ENCODE measurements at regions not wholly inside any gene's neighbourhood (a gene's known extent, or its start where the extent isn't known, plus 50 kb on each side); places are given as distances from the start of the nearest gene placed in this dataset.
"Not testable (repeated sequence)": the region's sequence is repeated elsewhere in the genome, so short reads cannot be mapped to it uniquely, and the experiment has no call there.

DNA sequence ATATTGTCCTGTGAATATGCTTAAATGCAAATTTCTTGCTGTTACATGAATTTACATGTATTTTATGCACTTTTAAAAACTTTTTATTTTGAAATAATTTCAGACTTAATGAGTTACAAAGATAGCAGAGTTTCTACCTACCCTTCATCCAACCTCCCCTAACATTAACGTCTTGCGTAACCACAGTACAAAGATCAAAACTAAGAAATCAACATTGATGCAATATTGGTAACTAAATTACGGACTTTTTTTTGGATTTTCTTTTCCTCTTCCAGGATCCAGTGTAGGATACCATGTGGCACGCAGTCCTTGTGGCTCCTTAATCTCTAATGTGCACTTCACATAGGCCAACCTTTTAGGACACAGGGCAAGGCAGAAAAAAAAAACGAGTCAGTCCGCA is 124.9 kb downstream of the ABCC12 start:
- no peak overlapping the region for H3K9ac ChIP-seq (ENCODE audit: low read length)
- 0 out of 2 replicates have a peak, but pooled peaks cover 3% of the 10 kb centered on the region for H3K9me3 ChIP-seq (ENCODE audit: control insufficient read depth, insufficient read depth, low read depth, low read length)
- H3K4me3 ChIP-seq (ENCODE audit: low read depth, low read length): no peak overlapping the region
- H3K27me3 ChIP-seq (ENCODE audit: control insufficient read depth, insufficient read depth, low read length): no peaks in the 10 kb centered on the region
- H3K27ac ChIP-seq (ENCODE audit: low read depth, low read length): no peak overlapping the region
- H3K4me1 ChIP-seq (ENCODE audit: control insufficient read depth, insufficient read depth, low read length): peaks cover 3% of the 10 kb centered on the region; the same call in 1 of the 2 replicates
- no peaks in the 10 kb centered on the region for H3K36me3 ChIP-seq (ENCODE audit: control insufficient read depth, insufficient read depth, low read length)

DNA sequence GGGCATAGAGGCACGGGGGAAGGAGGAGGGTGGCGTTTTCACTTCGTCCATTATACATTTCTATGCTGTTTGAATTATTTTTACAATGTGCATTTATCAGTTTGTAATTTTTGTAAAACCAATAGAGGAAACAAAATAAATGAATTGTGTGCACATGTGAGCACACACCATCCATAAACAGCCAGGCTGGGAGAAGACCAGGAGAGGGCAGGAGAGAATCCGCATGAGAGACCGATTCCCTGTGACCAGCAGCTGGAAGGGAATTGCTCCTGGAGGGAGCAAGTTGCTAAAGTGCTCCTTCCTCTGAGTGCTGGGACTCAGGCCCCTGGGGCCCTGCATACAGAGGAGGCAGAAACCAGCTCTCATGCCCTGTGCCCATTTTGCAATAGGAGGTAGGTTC is 126.0 kb downstream of the ABCC12 start:
- 0 out of 2 replicates have a peak, but pooled peaks cover 3% of the 10 kb centered on the region for H3K9me3 ChIP-seq (ENCODE audit: control insufficient read depth, insufficient read depth, low read depth, low read length)
- peaks cover 3% of the 10 kb centered on the region; the same call in 1 of the 2 replicates for H3K4me1 ChIP-seq (ENCODE audit: control insufficient read depth, insufficient read depth, low read length)
- H3K36me3 ChIP-seq (ENCODE audit: control insufficient read depth, insufficient read depth, low read length): no peaks in the 10 kb centered on the region
- H3K9ac ChIP-seq (ENCODE audit: low read length): no peak overlapping the region
- no peaks in the 10 kb centered on the region for H3K27me3 ChIP-seq (ENCODE audit: control insufficient read depth, insufficient read depth, low read length)
- H3K4me3 ChIP-seq (ENCODE audit: low read depth, low read length): no peak overlapping the region
- no peak overlapping the region for H3K27ac ChIP-seq (ENCODE audit: low read depth, low read length)

- Histone ChIP-seq H3K27me3 (ENCODE audit: control insufficient read depth, insufficient read depth, low read length) (no peaks in the 10 kb centered on the region), H3K9me3 (ENCODE audit: control insufficient read depth, insufficient read depth, low read depth, low read length) (no peaks in the 10 kb centered on the region), H3K4me3 (ENCODE audit: low read depth, low read length) (no peak overlapping the region), H3K4me1 (ENCODE audit: control insufficient read depth, insufficient read depth, low read length) (peaks cover 9% of the 10 kb centered on the region), H3K27ac (ENCODE audit: low read depth, low read length) (no peak overlapping the region), H3K9ac (ENCODE audit: low read length) (no peak overlapping the region), H3K36me3 (ENCODE audit: control insufficient read depth, insufficient read depth, low read length) (no peaks in the 10 kb centered on the region)
Observed at GRCh38 chr16:48025359-48025758, 130.4 kb downstream of the ABCC12 start.

DNA sequence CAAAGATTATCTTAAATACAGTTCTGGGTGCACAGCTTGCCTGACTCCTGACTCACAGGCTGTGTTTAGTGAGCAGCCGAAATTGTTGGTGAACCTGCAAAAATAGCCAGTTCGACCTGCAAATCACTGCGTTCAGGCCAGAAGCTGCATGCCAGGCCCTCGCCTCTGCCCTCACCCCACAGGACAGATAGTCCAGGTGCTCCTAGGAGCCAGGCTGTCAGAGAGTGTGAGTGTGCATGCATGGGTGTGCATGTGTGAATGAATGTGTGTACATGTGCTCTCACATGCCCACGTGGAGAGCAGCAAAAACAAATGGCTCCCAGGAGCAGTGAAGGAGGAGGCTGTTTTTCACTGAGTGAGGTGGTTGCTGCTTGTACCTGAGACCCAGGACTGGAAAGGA is 131.8 kb downstream of the ABCC12 start:
- Histone ChIP-seq H3K36me3 (ENCODE audit: control insufficient read depth, insufficient read depth, low read length) (no peaks in the 10 kb centered on the region), H3K9ac (ENCODE audit: low read length) (no peak overlapping the region), H3K27ac (ENCODE audit: low read depth, low read length) (no peak overlapping the region), H3K9me3 (ENCODE audit: control insufficient read depth, insufficient read depth, low read depth, low read length) (no peaks in the 10 kb centered on the region), H3K27me3 (ENCODE audit: control insufficient read depth, insufficient read depth, low read length) (no peaks in the 10 kb centered on the region), H3K4me3 (ENCODE audit: low read depth, low read length) (no peak overlapping the region), H3K4me1 (ENCODE audit: control insufficient read depth, insufficient read depth, low read length) (peaks cover 9% of the 10 kb centered on the region)

DNA sequence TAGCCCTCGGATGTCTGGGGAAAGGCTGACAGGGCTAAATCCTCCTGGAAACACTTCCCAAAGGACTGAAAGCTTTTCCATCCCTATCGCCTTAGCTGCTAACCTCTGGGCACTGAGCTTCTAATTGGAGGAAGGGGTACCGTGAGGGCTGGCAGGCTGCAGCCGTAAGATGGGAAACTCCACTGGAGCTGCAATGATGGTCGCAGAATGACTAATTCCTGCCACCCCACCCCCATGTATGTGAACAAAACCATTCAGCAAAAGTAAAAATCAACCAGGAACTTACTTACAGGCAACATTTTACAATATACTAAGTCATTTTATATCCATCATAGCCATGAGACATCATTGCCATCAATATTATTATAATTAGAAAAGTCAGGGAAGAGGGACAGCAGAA is 133.3 kb downstream of the ABCC12 start:
- H3K9ac ChIP-seq (ENCODE audit: low read length): no peak overlapping the region
- H3K4me1 ChIP-seq (ENCODE audit: control insufficient read depth, insufficient read depth, low read length): peaks cover 9% of the 10 kb centered on the region
- H3K9me3 ChIP-seq (ENCODE audit: control insufficient read depth, insufficient read depth, low read depth, low read length): no peaks in the 10 kb centered on the region
- no peaks in the 10 kb centered on the region for H3K27me3 ChIP-seq (ENCODE audit: control insufficient read depth, insufficient read depth, low read length)
- H3K4me3 ChIP-seq (ENCODE audit: low read depth, low read length): no peak overlapping the region
- no peaks in the 10 kb centered on the region for H3K36me3 ChIP-seq (ENCODE audit: control insufficient read depth, insufficient read depth, low read length)
- H3K27ac ChIP-seq (ENCODE audit: low read depth, low read length): no peak overlapping the region

DNA sequence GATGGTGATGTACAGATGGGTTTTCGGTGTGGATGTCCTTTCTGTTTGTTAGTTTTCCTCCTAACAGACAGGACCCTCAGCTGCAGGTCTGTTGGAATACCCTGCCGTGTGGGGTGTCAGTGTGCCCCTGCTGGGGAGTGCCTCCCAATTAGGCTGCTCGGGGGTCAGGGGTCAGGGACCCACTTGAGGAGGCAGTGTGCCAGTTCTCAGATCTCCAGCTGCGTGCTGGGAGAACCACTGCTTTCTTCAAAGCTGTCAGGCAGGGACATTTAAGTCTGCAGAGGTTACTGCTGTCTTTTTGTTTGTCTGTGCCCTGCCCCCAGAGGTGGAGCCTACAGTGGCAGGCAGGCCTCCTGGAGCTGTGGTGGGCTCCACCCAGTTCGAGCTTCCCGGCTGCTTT is 135.2 kb downstream of the ABCC12 start:
- not testable (repeated sequence) for H3K4me1 ChIP-seq (ENCODE audit: control insufficient read depth, insufficient read depth, low read length); H3K9me3 ChIP-seq (ENCODE audit: control insufficient read depth, insufficient read depth, low read depth, low read length); H3K36me3 ChIP-seq (ENCODE audit: control insufficient read depth, insufficient read depth, low read length); H3K27me3 ChIP-seq (ENCODE audit: control insufficient read depth, insufficient read depth, low read length); H3K27ac ChIP-seq (ENCODE audit: low read depth, low read length); H3K9ac ChIP-seq (ENCODE audit: low read length); H3K4me3 ChIP-seq (ENCODE audit: low read depth, low read length)

DNA sequence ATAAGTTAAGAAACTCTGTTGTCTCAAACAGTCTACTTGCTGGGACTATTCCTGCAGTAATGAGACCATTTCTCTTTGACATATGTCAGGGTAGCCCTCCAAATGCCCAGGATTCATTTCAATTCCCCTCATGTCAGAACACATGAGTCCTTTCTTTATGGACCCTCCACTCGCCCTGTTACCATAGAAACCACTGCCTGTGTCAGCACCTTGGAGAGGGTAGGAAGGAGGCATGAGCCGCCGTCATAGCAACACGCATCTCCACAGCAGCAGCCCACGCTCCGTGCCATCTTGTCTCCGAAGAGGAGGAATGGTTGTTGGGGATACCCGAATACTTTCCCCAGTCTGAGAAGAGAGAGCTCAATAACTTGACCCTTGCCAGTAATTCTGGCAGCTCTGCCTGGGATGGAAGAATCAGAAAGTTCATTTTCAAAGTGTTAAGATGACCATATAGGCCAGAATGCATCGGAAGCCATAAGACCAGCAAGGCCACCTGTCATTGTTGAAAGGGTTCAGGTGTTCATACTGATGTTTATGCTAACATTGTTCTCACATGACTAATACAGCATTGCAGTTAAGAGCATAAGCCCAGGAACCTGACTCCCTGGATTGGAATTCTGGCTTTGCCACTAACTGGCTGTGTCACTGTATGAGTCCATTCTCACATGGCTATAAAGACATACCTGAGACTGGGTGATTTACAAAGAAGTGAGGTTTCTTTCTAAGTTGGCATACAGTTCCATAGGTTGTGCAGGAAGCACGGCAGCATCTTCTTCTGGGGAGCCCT is 141.3 kb downstream of the ABCC12 start:
- no peaks in the 10 kb centered on the region for H3K36me3 ChIP-seq (ENCODE audit: control insufficient read depth, insufficient read depth, low read length)
- peaks cover 5% of the 10 kb centered on the region; the same call in 1 of the 2 replicates for H3K9me3 ChIP-seq (ENCODE audit: control insufficient read depth, insufficient read depth, low read depth, low read length)
- no peak overlapping the region for H3K9ac ChIP-seq (ENCODE audit: low read length)
- H3K27me3 ChIP-seq (ENCODE audit: control insufficient read depth, insufficient read depth, low read length): no peaks in the 10 kb centered on the region
- no peak overlapping the region for H3K27ac ChIP-seq (ENCODE audit: low read depth, low read length)
- no peaks in the 10 kb centered on the region for H3K4me1 ChIP-seq (ENCODE audit: control insufficient read depth, insufficient read depth, low read length)
- no peak overlapping the region for H3K4me3 ChIP-seq (ENCODE audit: low read depth, low read length)

DNA sequence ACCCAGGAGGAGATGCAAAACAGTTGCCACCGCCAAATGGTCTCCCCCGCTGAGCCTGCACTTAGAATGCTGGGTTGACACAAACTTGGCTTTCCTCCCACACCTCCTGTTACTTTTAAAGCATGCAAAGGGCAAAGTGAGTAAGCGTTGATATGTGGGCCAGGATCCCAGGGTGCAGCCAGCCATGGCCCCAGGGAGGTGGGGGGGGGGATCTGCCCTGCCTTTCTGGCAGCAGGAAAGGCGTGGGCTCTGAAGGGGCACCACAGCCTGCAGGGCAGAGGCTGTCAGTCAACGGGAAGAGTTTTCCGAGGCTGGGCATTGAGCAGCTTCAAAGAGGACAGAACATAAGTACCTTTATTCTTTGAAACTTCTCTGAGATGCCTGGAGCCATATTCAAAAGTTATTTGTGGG is 142.3 kb downstream of the ABCC12 start:
- Histone ChIP-seq H3K27ac (ENCODE audit: low read depth, low read length) (no peak overlapping the region), H3K27me3 (ENCODE audit: control insufficient read depth, insufficient read depth, low read length) (no peaks in the 10 kb centered on the region), H3K9me3 (ENCODE audit: control insufficient read depth, insufficient read depth, low read depth, low read length) (peaks cover 5% of the 10 kb centered on the region; the same call in 1 of the 2 replicates), H3K4me1 (ENCODE audit: control insufficient read depth, insufficient read depth, low read length) (no peaks in the 10 kb centered on the region), H3K36me3 (ENCODE audit: control insufficient read depth, insufficient read depth, low read length) (no peaks in the 10 kb centered on the region), H3K4me3 (ENCODE audit: low read depth, low read length) (no peak overlapping the region), H3K9ac (ENCODE audit: low read length) (no peak overlapping the region)

- H3K9me3 ChIP-seq (ENCODE audit: control insufficient read depth, insufficient read depth, low read depth, low read length): peaks cover 5% of the 10 kb centered on the region; the same call in 1 of the 2 replicates
- no peaks in the 10 kb centered on the region for H3K4me1 ChIP-seq (ENCODE audit: control insufficient read depth, insufficient read depth, low read length)
- H3K9ac ChIP-seq (ENCODE audit: low read length): no peak overlapping the region
- H3K27me3 ChIP-seq (ENCODE audit: control insufficient read depth, insufficient read depth, low read length): no peaks in the 10 kb centered on the region
- H3K4me3 ChIP-seq (ENCODE audit: low read depth, low read length): no peak overlapping the region
- no peaks in the 10 kb centered on the region for H3K36me3 ChIP-seq (ENCODE audit: control insufficient read depth, insufficient read depth, low read length)
- no peak overlapping the region for H3K27ac ChIP-seq (ENCODE audit: low read depth, low read length)
Observed at GRCh38 chr16:48011878-48012658, 143.7 kb downstream of the ABCC12 start.

- no peak overlapping the region for H3K27ac ChIP-seq (ENCODE audit: low read depth, low read length)
- H3K9ac ChIP-seq (ENCODE audit: low read length): no peak overlapping the region
- H3K27me3 ChIP-seq (ENCODE audit: control insufficient read depth, insufficient read depth, low read length): no peaks in the 10 kb centered on the region
- no peaks in the 10 kb centered on the region for H3K36me3 ChIP-seq (ENCODE audit: control insufficient read depth, insufficient read depth, low read length)
- H3K9me3 ChIP-seq (ENCODE audit: control insufficient read depth, insufficient read depth, low read depth, low read length): peaks cover 11% of the 10 kb centered on the region
- H3K4me1 ChIP-seq (ENCODE audit: control insufficient read depth, insufficient read depth, low read length): no peaks in the 10 kb centered on the region
- no peak overlapping the region for H3K4me3 ChIP-seq (ENCODE audit: low read depth, low read length)
Observed at GRCh38 chr16:48011466-48011865, 144.3 kb downstream of the ABCC12 start.

DNA sequence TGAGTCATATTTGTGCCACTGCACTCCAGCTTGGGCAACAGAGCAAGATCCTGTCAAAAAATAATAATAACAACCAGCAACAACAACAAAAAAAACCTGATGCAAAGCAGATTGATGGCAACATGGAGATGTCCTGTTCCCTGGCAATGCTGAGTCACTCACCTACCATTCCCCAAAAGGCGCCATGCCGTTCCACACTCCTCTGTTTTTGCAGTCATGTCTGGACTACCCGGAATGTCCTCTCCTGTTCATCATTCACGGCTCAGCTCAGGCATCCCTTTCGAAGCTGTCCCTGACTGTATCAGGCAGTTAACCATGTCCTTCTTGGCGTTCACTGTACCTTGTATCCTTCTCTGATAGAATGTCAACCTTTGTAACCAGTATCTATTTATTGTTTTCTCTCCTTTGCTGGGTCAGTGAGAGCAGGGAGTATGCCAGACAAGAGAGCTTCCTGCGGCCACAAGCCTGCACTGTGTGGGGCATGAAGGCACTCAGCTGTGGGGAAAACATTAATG is 147.7 kb downstream of the ABCC12 start:
- Histone ChIP-seq H3K9ac (ENCODE audit: low read length) (no peak overlapping the region), H3K9me3 (ENCODE audit: control insufficient read depth, insufficient read depth, low read depth, low read length) (peaks cover 13% of the 10 kb centered on the region), H3K27ac (ENCODE audit: low read depth, low read length) (no peak overlapping the region), H3K4me3 (ENCODE audit: low read depth, low read length) (no peak overlapping the region), H3K27me3 (ENCODE audit: control insufficient read depth, insufficient read depth, low read length) (no peaks in the 10 kb centered on the region), H3K4me1 (ENCODE audit: control insufficient read depth, insufficient read depth, low read length) (0 out of 2 replicates have a peak, but pooled peaks cover 5% of the 10 kb centered on the region), H3K36me3 (ENCODE audit: control insufficient read depth, insufficient read depth, low read length) (no peaks in the 10 kb centered on the region)
